Lower leg skin (tissue), 3 donors: ENCODE measurements at regions not wholly inside any gene's neighbourhood (a gene's known extent, or its start where the extent isn't known, plus 50 kb on each side); places are given as distances from the start of the nearest gene placed in this dataset.

Experiments
- CTCF ChIP-seq, 3 donors: fragments of 450-650 bp; IDR thresholded peaks; one replicate each; pipeline ENCODE4 v1.5.1; 2016; ENCODE audit warnings: antibody characterized with exemption in 3 of 3, mild to moderate bottlenecking in 3 of 3, moderate library complexity in 2 of 3
- POLR2A ChIP-seq, 2 donors: fragments of 450-650 bp; IDR thresholded peaks; one replicate each; pipeline ENCODE4 v1.6.1; 2016 to 2017; ENCODE audit warnings: antibody characterized with exemption in 2 of 2, mild to moderate bottlenecking in 1 of 2, moderate library complexity in 1 of 2

- TF ChIP-seq CTCF (IDR thresholded peaks at IDR 0.05) (no peak), POLR2A (IDR thresholded peaks at IDR 0.05) (no peak)
Observed at GRCh38 chr5:18551716-18552115, 917.5 kb downstream of the TAF11L14 start.
